NCI-H1092 treated with DMSO at 0.1 percent for 48 hours (cell line): ENCODE measurements at regions not wholly inside any gene's neighbourhood (a gene's known extent, or its start where the extent isn't known, plus 50 kb on each side); places are given as distances from the start of the nearest gene placed in this dataset.

Source experiments
- DNase-seq: peaks from one replicate; lab custom pipeline; 2025; lab: John Stamatoyannopoulos, UW

DNA sequence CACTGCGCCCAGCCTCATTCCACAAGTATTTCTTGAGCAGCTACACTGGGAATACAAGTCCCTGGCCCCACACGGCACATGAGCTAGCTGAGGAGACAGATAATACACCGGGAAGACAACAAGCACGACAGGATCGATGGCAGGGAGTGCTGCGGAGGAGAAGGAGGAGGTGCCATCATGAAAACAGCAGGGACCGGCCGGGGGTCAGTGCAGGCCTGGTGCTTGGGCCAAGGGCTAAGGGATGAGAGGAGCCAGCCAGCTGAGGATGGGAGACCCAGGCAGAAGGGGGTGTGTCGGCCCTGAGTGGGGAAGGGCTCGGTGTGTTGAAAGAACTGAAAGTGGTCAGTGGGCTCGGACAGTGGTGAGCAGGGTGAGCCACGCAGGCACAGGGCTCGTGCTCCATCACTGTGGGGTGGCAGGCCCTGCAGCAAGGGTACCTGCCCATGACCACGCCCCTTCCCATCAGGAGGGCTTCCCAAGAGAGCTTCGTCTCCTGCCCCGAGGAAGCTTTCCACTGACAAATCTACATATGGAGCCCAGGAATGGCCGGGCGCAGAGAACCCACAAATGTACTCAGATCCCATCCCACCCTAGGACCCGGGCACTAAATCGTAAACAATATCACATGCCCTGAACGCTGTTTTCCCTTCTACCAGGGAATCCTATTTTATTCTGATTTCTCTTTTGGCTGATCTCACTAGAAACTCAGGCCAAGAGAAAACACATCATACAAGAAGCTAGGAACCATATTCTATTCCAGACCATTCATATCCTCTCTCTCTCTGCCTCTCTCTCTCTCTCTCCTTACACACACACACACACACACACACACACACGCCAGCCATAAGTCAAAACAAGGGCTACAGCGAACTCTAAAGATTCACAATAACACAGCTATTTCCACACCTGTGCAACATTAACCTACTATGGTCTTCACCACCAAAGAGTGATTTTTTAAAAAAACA is 50.7 kb upstream of the TNRC6C start:
- DNase-seq, result no peak

GRCh38 chr17:77908501-77908900 is 50.0 kb upstream of the TNRC6C start:
- no peak for DNase-seq
